GM23338 (cell line): ENCODE measurements at regions not wholly inside any gene's neighbourhood (a gene's known extent, or its start where the extent isn't known, plus 50 kb on each side); places are given as distances from the start of the nearest gene placed in this dataset.

Experiments used
- ATAC-seq: fragments of 200-7000 bp; cut with Tn5 transposase; 3 replicates; pipeline ENCODE4 v1.9.1; 2020
- DNase-seq: peaks from one replicate; pipeline ENCODE4 v3.0.0-alpha.2; 2015; ENCODE audit warnings: low spot score
- H2AFZ ChIP-seq: fragments of 200-600 bp; sonication (generic); 2 replicates; pipeline ENCODE4 v1.8.0; 2016; ENCODE audit warnings: antibody characterized with exemption, mild to moderate bottlenecking, moderate library complexity
- H3F3A ChIP-seq: fragments of 200-600 bp; sonication (generic); replicated peaks from 2 replicates; pipeline ENCODE4 v1.8.0; 2017; ENCODE audit warnings: antibody characterized with exemption, mixed run types, low read depth
- H3K27ac ChIP-seq: fragments of 200-600 bp; sonication (generic); 2 replicates; pipeline ENCODE4 v1.6.1; 2016; ENCODE audit warnings: low read depth
- H3K27me3 ChIP-seq: fragments of 200-600 bp; sonication (generic); 2 replicates; pipeline ENCODE4 v1.8.0; 2016; ENCODE audit warnings: mild to moderate bottlenecking, mixed run types, moderate library complexity; ENCODE audit not compliant: insufficient read depth
- H3K36me3 ChIP-seq: fragments of 200-600 bp; sonication (generic); 2 replicates; pipeline ENCODE4 v1.8.0; 2016; ENCODE audit warnings: mild to moderate bottlenecking; ENCODE audit not compliant: insufficient read depth
- H3K4me1 ChIP-seq: fragments of 200-600 bp; sonication (generic); 2 replicates; pipeline ENCODE4 v1.8.0; 2016; ENCODE audit warnings: mild to moderate bottlenecking, moderate library complexity; ENCODE audit not compliant: insufficient read depth
- H3K4me2 ChIP-seq: fragments of 200-600 bp; sonication (generic); 2 replicates; pipeline ENCODE4 v1.7.1; 2017; ENCODE audit warnings: mixed run types
- H3K4me3 ChIP-seq: fragments of 200-600 bp; sonication (generic); 2 replicates; pipeline ENCODE4 v1.6.1; 2016; ENCODE audit warnings: mixed run types
- H3K79me2 ChIP-seq: fragments of 200-600 bp; sonication (generic); replicated peaks from 2 replicates; pipeline ENCODE4 v1.8.0; 2017; ENCODE audit warnings: mild to moderate bottlenecking; ENCODE audit not compliant: insufficient read depth
- H3K9me2 ChIP-seq: fragments of 200-600 bp; sonication (generic); 2 replicates; pipeline ENCODE4 v1.8.0; 2017; ENCODE audit not compliant: insufficient read depth
- H4K20me1 ChIP-seq: fragments of 200-600 bp; sonication (generic); replicated peaks from 2 replicates; pipeline ENCODE4 v1.8.0; 2017; ENCODE audit warnings: mild to moderate bottlenecking; ENCODE audit not compliant: insufficient read depth
- H3K27ac Mint-ChIP-seq: 2 replicates; pipeline ENCODE4 v1.8.0; 2020; ENCODE audit warnings: inconsistent platforms, mild to moderate bottlenecking, moderate library complexity, mixed read lengths
- H3K27me3 Mint-ChIP-seq: 3 replicates; pipeline ENCODE4 v1.8.0; 2022; ENCODE audit warnings: low read depth, mild to moderate bottlenecking, moderate library complexity, mixed read lengths, inconsistent platforms; ENCODE audit not compliant: insufficient read depth, poor library complexity
- H3K36me3 Mint-ChIP-seq: 3 replicates; pipeline ENCODE4 v1.8.0; 2021; ENCODE audit warnings: low read depth, mild to moderate bottlenecking, inconsistent platforms, moderate library complexity, mixed read lengths
- H3K4me1 Mint-ChIP-seq: 3 replicates; pipeline ENCODE4 v1.8.0; 2020; ENCODE audit warnings: mild to moderate bottlenecking, inconsistent platforms, mixed read lengths
- H3K4me3 Mint-ChIP-seq: 3 replicates; pipeline ENCODE4 v1.8.0; 2021; ENCODE audit warnings: moderate library complexity, mild to moderate bottlenecking, inconsistent platforms, mixed read lengths
- H3K9me3 Mint-ChIP-seq: 3 replicates; pipeline ENCODE4 v1.8.0; 2020; ENCODE audit warnings: moderate library complexity, mild to moderate bottlenecking, inconsistent platforms, mixed read lengths
- CREB1 ChIP-seq: fragments of 250-450 bp; sonication (Bioruptor Pico); IDR thresholded peaks from 2 replicates; pipeline ENCODE4 v1.5.0; 2020; ENCODE audit warnings: low read depth, mild to moderate bottlenecking, moderate library complexity
- EZH2 ChIP-seq: fragments of 200-600 bp; sonication (generic); IDR thresholded peaks from one replicate; pipeline ENCODE4 v1.8.0; 2017; ENCODE audit warnings: antibody characterized with exemption, mild to moderate bottlenecking, low read depth; ENCODE audit not compliant: unreplicated experiment
- EZH2phosphoT487 ChIP-seq: fragments of 200-600 bp; sonication (generic); IDR thresholded peaks from one replicate; pipeline ENCODE4 v1.8.1; 2018; ENCODE audit warnings: antibody characterized with exemption; ENCODE audit not compliant: unreplicated experiment
- JUNB ChIP-seq: IDR thresholded peaks from one replicate; pipeline ENCODE4 v1.6.1; 2016; ENCODE audit warnings: antibody characterized with exemption; ENCODE audit not compliant: unreplicated experiment
- NANOG ChIP-seq: IDR thresholded peaks from 2 replicates; pipeline ENCODE4 v1.6.1; 2016; ENCODE audit warnings: antibody characterized with exemption, borderline replicate concordance
- POLR2AphosphoS5 ChIP-seq: IDR thresholded peaks from 2 replicates; pipeline ENCODE4 v1.6.1; 2016; ENCODE audit warnings: antibody characterized with exemption, low read depth
- STAT1 ChIP-seq: IDR thresholded peaks from one replicate; pipeline ENCODE4 v1.6.1; 2016; ENCODE audit warnings: antibody characterized with exemption; ENCODE audit not compliant: unreplicated experiment
- ZNF114 ChIP-seq: fragments of 250-450 bp; sonication (Bioruptor Pico); IDR thresholded peaks from 2 replicates; pipeline ENCODE4 v1.5.0; 2020; ENCODE audit warnings: mild to moderate bottlenecking, moderate library complexity
- ZNF331 ChIP-seq: fragments of 250-450 bp; sonication (Bioruptor Pico); IDR thresholded peaks from 2 replicates; pipeline ENCODE4 v1.5.0; 2020; ENCODE audit warnings: low read depth, mild to moderate bottlenecking, moderate library complexity
- TF ChIP-seq, protein P1 (sequence below): IDR thresholded peaks from one replicate; pipeline ENCODE4 v1.6.1; 2018; ENCODE audit warnings: antibody characterized with exemption; ENCODE audit not compliant: unreplicated experiment
- TF ChIP-seq, protein P2 (sequence below): IDR thresholded peaks from 2 replicates; pipeline ENCODE4 v1.6.1; 2016; ENCODE audit warnings: antibody characterized with exemption
- TF ChIP-seq, protein P3 (sequence below): fragments of 250-450 bp; sonication (Bioruptor Pico); IDR thresholded peaks from 2 replicates; pipeline ENCODE4 v1.5.0; 2020; ENCODE audit warnings: mild to moderate bottlenecking, moderate library complexity
- TF ChIP-seq, protein P4 (sequence below), 2 experiments: fragments of 200-600 bp in 1 of 2; sonication (generic) in 1 of 2; conservative IDR thresholded peaks; 2 replicates each; pipeline versions ENCODE4 v1.5.1 to v1.6.1; 2016 to 2017; ENCODE audit warnings: antibody characterized with exemption in 2 of 2, low read depth in 2 of 2, mild to moderate bottlenecking in 2 of 2, moderate library complexity in 1 of 2

DNA sequence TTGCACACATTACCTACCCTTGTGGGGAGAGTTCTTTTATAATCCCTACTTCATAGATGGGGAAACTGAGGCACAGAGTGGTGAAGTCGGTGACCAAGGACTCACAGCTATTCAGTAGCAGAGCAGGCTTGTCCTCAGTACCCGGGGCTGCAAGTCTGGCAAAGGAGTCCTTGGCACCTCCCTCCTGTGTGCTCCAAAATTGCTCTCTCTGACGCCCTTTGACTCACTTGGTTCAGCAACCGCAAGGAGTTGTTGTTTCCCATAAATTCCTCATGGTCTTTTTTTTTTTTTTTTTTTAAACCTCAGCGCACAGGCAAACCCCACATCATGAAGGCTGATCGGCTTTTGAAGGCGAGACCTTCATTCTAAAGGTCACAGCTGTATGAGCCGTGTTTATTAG, 143.2 kb downstream of the CEBPB start:
- no peak overlapping the region for H3K27ac Mint-ChIP-seq
- ATAC-seq (no peak), DNase-seq (no peak)
- H3K79me2 ChIP-seq: no peaks in the 10 kb centered on the region
- TF ChIP-seq CREB1 (CRISPR knock-in tag) (no peak), STAT1 (no peak), EZH2phosphoT487 (no peak), ZNF331 (CRISPR knock-in tag) (no peak), JUNB (no peak), ZNF114 (no peak), EZH2 (no peak), POLR2AphosphoS5 (no peak), NANOG (no peak)
- TF ChIP-seq, protein P1, sequence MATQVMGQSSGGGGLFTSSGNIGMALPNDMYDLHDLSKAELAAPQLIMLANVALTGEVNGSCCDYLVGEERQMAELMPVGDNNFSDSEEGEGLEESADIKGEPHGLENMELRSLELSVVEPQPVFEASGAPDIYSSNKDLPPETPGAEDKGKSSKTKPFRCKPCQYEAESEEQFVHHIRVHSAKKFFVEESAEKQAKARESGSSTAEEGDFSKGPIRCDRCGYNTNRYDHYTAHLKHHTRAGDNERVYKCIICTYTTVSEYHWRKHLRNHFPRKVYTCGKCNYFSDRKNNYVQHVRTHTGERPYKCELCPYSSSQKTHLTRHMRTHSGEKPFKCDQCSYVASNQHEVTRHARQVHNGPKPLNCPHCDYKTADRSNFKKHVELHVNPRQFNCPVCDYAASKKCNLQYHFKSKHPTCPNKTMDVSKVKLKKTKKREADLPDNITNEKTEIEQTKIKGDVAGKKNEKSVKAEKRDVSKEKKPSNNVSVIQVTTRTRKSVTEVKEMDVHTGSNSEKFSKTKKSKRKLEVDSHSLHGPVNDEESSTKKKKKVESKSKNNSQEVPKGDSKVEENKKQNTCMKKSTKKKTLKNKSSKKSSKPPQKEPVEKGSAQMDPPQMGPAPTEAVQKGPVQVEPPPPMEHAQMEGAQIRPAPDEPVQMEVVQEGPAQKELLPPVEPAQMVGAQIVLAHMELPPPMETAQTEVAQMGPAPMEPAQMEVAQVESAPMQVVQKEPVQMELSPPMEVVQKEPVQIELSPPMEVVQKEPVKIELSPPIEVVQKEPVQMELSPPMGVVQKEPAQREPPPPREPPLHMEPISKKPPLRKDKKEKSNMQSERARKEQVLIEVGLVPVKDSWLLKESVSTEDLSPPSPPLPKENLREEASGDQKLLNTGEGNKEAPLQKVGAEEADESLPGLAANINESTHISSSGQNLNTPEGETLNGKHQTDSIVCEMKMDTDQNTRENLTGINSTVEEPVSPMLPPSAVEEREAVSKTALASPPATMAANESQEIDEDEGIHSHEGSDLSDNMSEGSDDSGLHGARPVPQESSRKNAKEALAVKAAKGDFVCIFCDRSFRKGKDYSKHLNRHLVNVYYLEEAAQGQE: no peak
- TF ChIP-seq, protein P2, sequence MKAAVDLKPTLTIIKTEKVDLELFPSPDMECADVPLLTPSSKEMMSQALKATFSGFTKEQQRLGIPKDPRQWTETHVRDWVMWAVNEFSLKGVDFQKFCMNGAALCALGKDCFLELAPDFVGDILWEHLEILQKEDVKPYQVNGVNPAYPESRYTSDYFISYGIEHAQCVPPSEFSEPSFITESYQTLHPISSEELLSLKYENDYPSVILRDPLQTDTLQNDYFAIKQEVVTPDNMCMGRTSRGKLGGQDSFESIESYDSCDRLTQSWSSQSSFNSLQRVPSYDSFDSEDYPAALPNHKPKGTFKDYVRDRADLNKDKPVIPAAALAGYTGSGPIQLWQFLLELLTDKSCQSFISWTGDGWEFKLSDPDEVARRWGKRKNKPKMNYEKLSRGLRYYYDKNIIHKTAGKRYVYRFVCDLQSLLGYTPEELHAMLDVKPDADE: no peak
- TF ChIP-seq, protein P3, sequence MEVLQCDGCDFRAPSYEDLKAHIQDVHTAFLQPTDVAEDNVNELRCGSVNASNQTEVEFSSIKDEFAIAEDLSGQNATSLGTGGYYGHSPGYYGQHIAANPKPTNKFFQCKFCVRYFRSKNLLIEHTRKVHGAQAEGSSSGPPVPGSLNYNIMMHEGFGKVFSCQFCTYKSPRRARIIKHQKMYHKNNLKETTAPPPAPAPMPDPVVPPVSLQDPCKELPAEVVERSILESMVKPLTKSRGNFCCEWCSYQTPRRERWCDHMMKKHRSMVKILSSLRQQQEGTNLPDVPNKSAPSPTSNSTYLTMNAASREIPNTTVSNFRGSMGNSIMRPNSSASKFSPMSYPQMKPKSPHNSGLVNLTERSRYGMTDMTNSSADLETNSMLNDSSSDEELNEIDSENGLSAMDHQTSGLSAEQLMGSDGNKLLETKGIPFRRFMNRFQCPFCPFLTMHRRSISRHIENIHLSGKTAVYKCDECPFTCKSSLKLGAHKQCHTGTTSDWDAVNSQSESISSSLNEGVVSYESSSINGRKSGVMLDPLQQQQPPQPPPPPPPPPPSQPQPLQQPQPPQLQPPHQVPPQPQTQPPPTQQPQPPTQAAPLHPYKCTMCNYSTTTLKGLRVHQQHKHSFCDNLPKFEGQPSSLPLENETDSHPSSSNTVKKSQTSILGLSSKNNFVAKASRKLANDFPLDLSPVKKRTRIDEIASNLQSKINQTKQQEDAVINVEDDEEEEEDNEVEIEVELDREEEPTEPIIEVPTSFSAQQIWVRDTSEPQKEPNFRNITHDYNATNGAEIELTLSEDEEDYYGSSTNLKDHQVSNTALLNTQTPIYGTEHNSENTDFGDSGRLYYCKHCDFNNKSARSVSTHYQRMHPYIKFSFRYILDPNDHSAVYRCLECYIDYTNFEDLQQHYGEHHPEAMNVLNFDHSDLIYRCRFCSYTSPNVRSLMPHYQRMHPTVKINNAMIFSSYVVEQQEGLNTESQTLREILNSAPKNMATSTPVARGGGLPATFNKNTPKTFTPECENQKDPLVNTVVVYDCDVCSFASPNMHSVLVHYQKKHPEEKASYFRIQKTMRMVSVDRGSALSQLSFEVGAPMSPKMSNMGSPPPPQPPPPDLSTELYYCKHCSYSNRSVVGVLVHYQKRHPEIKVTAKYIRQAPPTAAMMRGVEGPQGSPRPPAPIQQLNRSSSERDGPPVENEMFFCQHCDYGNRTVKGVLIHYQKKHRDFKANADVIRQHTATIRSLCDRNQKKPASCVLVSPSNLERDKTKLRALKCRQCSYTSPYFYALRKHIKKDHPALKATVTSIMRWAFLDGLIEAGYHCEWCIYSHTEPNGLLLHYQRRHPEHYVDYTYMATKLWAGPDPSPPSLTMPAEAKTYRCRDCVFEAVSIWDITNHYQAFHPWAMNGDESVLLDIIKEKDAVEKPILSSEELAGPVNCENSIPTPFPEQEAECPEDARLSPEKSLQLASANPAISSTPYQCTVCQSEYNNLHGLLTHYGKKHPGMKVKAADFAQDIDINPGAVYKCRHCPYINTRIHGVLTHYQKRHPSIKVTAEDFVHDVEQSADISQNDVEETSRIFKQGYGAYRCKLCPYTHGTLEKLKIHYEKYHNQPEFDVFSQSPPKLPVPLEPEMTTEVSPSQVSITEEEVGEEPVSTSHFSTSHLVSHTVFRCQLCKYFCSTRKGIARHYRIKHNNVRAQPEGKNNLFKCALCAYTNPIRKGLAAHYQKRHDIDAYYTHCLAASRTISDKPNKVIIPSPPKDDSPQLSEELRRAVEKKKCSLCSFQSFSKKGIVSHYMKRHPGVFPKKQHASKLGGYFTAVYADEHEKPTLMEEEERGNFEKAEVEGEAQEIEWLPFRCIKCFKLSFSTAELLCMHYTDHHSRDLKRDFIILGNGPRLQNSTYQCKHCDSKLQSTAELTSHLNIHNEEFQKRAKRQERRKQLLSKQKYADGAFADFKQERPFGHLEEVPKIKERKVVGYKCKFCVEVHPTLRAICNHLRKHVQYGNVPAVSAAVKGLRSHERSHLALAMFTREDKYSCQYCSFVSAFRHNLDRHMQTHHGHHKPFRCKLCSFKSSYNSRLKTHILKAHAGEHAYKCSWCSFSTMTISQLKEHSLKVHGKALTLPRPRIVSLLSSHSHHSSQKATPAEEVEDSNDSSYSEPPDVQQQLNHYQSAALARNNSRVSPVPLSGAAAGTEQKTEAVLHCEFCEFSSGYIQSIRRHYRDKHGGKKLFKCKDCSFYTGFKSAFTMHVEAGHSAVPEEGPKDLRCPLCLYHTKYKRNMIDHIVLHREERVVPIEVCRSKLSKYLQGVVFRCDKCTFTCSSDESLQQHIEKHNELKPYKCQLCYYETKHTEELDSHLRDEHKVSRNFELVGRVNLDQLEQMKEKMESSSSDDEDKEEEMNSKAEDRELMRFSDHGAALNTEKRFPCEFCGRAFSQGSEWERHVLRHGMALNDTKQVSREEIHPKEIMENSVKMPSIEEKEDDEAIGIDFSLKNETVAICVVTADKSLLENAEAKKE (CRISPR knock-in tag): no peak
- TF ChIP-seq, protein P4, sequence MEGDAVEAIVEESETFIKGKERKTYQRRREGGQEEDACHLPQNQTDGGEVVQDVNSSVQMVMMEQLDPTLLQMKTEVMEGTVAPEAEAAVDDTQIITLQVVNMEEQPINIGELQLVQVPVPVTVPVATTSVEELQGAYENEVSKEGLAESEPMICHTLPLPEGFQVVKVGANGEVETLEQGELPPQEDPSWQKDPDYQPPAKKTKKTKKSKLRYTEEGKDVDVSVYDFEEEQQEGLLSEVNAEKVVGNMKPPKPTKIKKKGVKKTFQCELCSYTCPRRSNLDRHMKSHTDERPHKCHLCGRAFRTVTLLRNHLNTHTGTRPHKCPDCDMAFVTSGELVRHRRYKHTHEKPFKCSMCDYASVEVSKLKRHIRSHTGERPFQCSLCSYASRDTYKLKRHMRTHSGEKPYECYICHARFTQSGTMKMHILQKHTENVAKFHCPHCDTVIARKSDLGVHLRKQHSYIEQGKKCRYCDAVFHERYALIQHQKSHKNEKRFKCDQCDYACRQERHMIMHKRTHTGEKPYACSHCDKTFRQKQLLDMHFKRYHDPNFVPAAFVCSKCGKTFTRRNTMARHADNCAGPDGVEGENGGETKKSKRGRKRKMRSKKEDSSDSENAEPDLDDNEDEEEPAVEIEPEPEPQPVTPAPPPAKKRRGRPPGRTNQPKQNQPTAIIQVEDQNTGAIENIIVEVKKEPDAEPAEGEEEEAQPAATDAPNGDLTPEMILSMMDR (conservative IDR thresholded peaks at IDR 0.05; ENCODE audit: low read depth in 2 of 2): no peak
- H3K36me3 ChIP-seq: no peaks in the 10 kb centered on the region
- no peak overlapping the region for H3K4me2 ChIP-seq
- peaks cover 7% of the 10 kb centered on the region; the same call in 2 of the 3 replicates for H3K4me1 Mint-ChIP-seq
- peaks cover 7% of the 10 kb centered on the region for H3K27me3 Mint-ChIP-seq
- H3K9me2 ChIP-seq: no peaks in the 10 kb centered on the region
- no peaks in the 10 kb centered on the region for H3K27me3 ChIP-seq
- H2AFZ ChIP-seq: 0 out of 2 replicates have a peak overlapping the region, but pooled peaks have one; percentile 28
- H3K4me3 Mint-ChIP-seq: no peak overlapping the region
- no peaks in the 10 kb centered on the region for H4K20me1 ChIP-seq
- no peaks in the 10 kb centered on the region for H3F3A ChIP-seq
- H3K4me3 ChIP-seq: no peak overlapping the region
- H3K36me3 Mint-ChIP-seq: no peaks in the 10 kb centered on the region
- H3K9me3 Mint-ChIP-seq: no peaks in the 10 kb centered on the region
- no peak overlapping the region for H3K27ac ChIP-seq
- H3K4me1 ChIP-seq: no peaks in the 10 kb centered on the region; the same call in 1 of the 2 replicates
